H1 (cell line): ENCODE measurements at regions not wholly inside any gene's neighbourhood (a gene's known extent, or its start where the extent isn't known, plus 50 kb on each side); places are given as distances from the start of the nearest gene placed in this dataset.

Experiments used
- CTCF ChIA-PET: fragments of 300-600 bp; sonication (Branson Sonifier 250); formaldehyde crosslinking; loops from one replicate; lab custom pipeline; 2021; ENCODE audit not compliant: partially characterized antibody; lab: Charles Lee
- POLR2A ChIA-PET: fragments of 300-600 bp; sonication (Branson Sonifier 250); formaldehyde crosslinking; loops from one replicate; lab custom pipeline; 2021; ENCODE audit warnings: inconsistent platforms; ENCODE audit not compliant: partially characterized antibody; lab: Charles Lee
- DNase-seq, 2 experiments: peaks; one replicate each; pipeline versions ENCODE4 v3.0.0 to v3.0.0-alpha.2; 2010 to 2022; ENCODE audit warnings: low spot score in 2 of 2, low read depth in 1 of 2, mixed read lengths in 1 of 2
- FAIRE-seq: peaks from 2 replicates; lab custom pipeline; 2011; peaks lifted over from hg19 to GRCh38; lab: Jason Lieb, UNC
- H2AFZ ChIP-seq: 2 replicates; pipeline ENCODE4 v1.8.1; 2012; ENCODE audit warnings: low read length, inconsistent platforms
- H2AK5ac ChIP-seq: 2 replicates; pipeline ENCODE4 v1.6.1; 2013; ENCODE audit warnings: low read depth, low read length
- H2BK120ac ChIP-seq: replicated peaks from 2 replicates; pipeline ENCODE3; 2013; ENCODE audit warnings: low read depth, low read length, inconsistent platforms
- H2BK12ac ChIP-seq: 2 replicates; pipeline ENCODE4 v1.6.1; 2013; ENCODE audit warnings: low read depth, low read length
- H2BK15ac ChIP-seq: 2 replicates; pipeline ENCODE4 v1.6.1; 2013; ENCODE audit warnings: low read length
- H2BK20ac ChIP-seq: 2 replicates; pipeline ENCODE4 v1.6.1; 2013; ENCODE audit warnings: low read length
- H2BK5ac ChIP-seq: 2 replicates; pipeline ENCODE4 v1.6.1; 2013; ENCODE audit warnings: low read depth, low read length
- H3K14ac ChIP-seq: 2 replicates; pipeline ENCODE4 v1.6.1; 2013; ENCODE audit warnings: inconsistent platforms; ENCODE audit not compliant: insufficient read length
- H3K18ac ChIP-seq: 2 replicates; pipeline ENCODE4 v1.6.1; 2013; ENCODE audit warnings: low read length; ENCODE audit errors: extremely low read depth
- H3K23ac ChIP-seq: 2 replicates; pipeline ENCODE4 v1.6.1; 2013; ENCODE audit warnings: inconsistent platforms; ENCODE audit not compliant: insufficient read length
- H3K23me2 ChIP-seq: 2 replicates; pipeline ENCODE4 v1.6.1; 2013; ENCODE audit warnings: low read depth, low read length
- H3K27ac ChIP-seq: 2 replicates; pipeline ENCODE4 v1.6.1; 2011; ENCODE audit warnings: low read depth, low read length, inconsistent platforms
- H3K27me3 ChIP-seq, 4 experiments: replicated peaks in 1 of 4; 1 replicate in 1 of 4; 2 replicates in 3 of 4; pipeline versions ENCODE4 v1.6.1 to v1.8.1; 2011 to 2013; ENCODE audit warnings: low read length in 3 of 4, mild to moderate bottlenecking in 3 of 4, inconsistent platforms in 2 of 4, mixed read lengths in 2 of 4, moderate library complexity in 1 of 4; ENCODE audit not compliant: control insufficient read depth in 3 of 4, insufficient read depth in 3 of 4; ENCODE audit errors: extremely low read depth in 1 of 4
- H3K36me3 ChIP-seq, 4 experiments: 2 replicates each; pipeline versions ENCODE4 v1.6.1 to v1.8.1; 2011 to 2013; ENCODE audit warnings: mild to moderate bottlenecking in 4 of 4, low read length in 3 of 4, moderate library complexity in 2 of 4, control low read depth in 1 of 4, inconsistent platforms in 1 of 4; ENCODE audit not compliant: insufficient read depth in 4 of 4, control insufficient read depth in 2 of 4
- H3K4ac ChIP-seq: replicated peaks from 2 replicates; pipeline ENCODE3; 2013; ENCODE audit warnings: low read length, low read depth, mixed read lengths, inconsistent platforms; ENCODE audit not compliant: insufficient read length
- H3K4me1 ChIP-seq, 4 experiments: replicated peaks in 1 of 4; 1 replicate in 1 of 4; 2 replicates in 3 of 4; pipeline versions ENCODE4 v1.6.1 to v1.8.1; 2011 to 2013; ENCODE audit warnings: low read length in 3 of 4, inconsistent platforms in 2 of 4, mixed read lengths in 1 of 4; ENCODE audit not compliant: insufficient read depth in 4 of 4, control insufficient read depth in 3 of 4
- H3K4me2 ChIP-seq, 2 experiments: 2 replicates each; pipeline versions ENCODE4 v1.6.1 to v1.8.1; 2011 to 2013; ENCODE audit warnings: low read depth in 2 of 2, low read length in 2 of 2, control low read depth in 1 of 2, inconsistent platforms in 1 of 2, mild to moderate bottlenecking in 1 of 2; ENCODE audit not compliant: insufficient read depth in 1 of 2
- H3K4me3 ChIP-seq, 4 experiments: fragments of 200-600, 300-600 bp in 1 of 4; sonication (generic), shearing (Covaris generic), sonication (Bioruptor Twin) in 1 of 4; 2 replicates each; pipeline versions ENCODE4 v1.5.1 to v1.8.1; 2011 to 2016; ENCODE audit warnings: low read length in 4 of 4, low read depth in 3 of 4, control low read depth in 2 of 4, inconsistent platforms in 2 of 4, mild to moderate bottlenecking in 2 of 4, mixed read lengths in 1 of 4, moderate library complexity in 1 of 4; ENCODE audit not compliant: insufficient read depth in 2 of 4; ENCODE audit errors: extremely low read depth in 1 of 4
- H3K56ac ChIP-seq: replicated peaks from 2 replicates; pipeline ENCODE3; 2013; ENCODE audit warnings: low read depth, mild to moderate bottlenecking, mixed read lengths, low read length, inconsistent platforms; ENCODE audit not compliant: insufficient read length
- H3K79me1 ChIP-seq: 2 replicates; pipeline ENCODE4 v1.6.1; 2013; ENCODE audit warnings: low read depth, low read length, control low read depth
- H3K79me2 ChIP-seq, 2 experiments: 2 replicates each; pipeline versions ENCODE4 v1.6.1 to v1.8.1; 2012 to 2013; ENCODE audit warnings: low read length in 2 of 2, mild to moderate bottlenecking in 2 of 2, inconsistent platforms in 1 of 2; ENCODE audit not compliant: insufficient read depth in 2 of 2, control insufficient read depth in 1 of 2
- H3K9ac ChIP-seq, 4 experiments: replicated peaks in 1 of 4; 1 replicate in 1 of 4; 2 replicates in 3 of 4; pipeline versions ENCODE4 v1.6.1 to v1.8.1; 2011 to 2013; ENCODE audit warnings: low read depth in 3 of 4, low read length in 3 of 4, control low read depth in 2 of 4, mild to moderate bottlenecking in 2 of 4, moderate library complexity in 2 of 4, inconsistent platforms in 1 of 4; ENCODE audit errors: extremely low read depth in 1 of 4
- H3K9me3 ChIP-seq, 2 experiments: 2 replicates each; pipeline versions ENCODE4 v1.6.1 to v1.8.1; 2012 to 2013; ENCODE audit warnings: mild to moderate bottlenecking in 2 of 2, moderate library complexity in 2 of 2, control low read depth in 1 of 2, inconsistent platforms in 1 of 2, low read depth in 1 of 2, low read length in 1 of 2, mixed read lengths in 1 of 2; ENCODE audit not compliant: insufficient read depth in 2 of 2
- H4K20me1 ChIP-seq, 2 experiments: replicated peaks in 1 of 2; 2 replicates each; pipeline versions ENCODE3 to v1.8.1; 2011 to 2013; ENCODE audit warnings: inconsistent platforms in 2 of 2, low read length in 2 of 2, mild to moderate bottlenecking in 1 of 2; ENCODE audit not compliant: insufficient read depth in 2 of 2, control insufficient read depth in 1 of 2
- H4K5ac ChIP-seq: 2 replicates; pipeline ENCODE4 v1.6.1; 2013; ENCODE audit warnings: low read length, low read depth, mixed read lengths, inconsistent platforms; ENCODE audit not compliant: insufficient read length
- H4K8ac ChIP-seq: 2 replicates; pipeline ENCODE4 v1.8.0; 2013; ENCODE audit warnings: mild to moderate bottlenecking, moderate library complexity, low read length, inconsistent platforms; ENCODE audit not compliant: insufficient read depth; ENCODE audit errors: extremely low read depth
- H4K91ac ChIP-seq: replicated peaks from 2 replicates; pipeline ENCODE3; 2013; ENCODE audit warnings: low read length, mixed read lengths, inconsistent platforms; ENCODE audit not compliant: insufficient read length
- CBX5 ChIP-seq: fragments of 300-800, 300-1000 bp; sonication (generic); IDR thresholded peaks from 2 replicates; pipeline ENCODE4 v1.7.1; 2016; ENCODE audit warnings: antibody characterized with exemption, low read length, low read depth
- CBX8 ChIP-seq: fragments of 300-800, 300-1000 bp; sonication (generic); IDR thresholded peaks from 2 replicates; pipeline ENCODE4 v1.7.1; 2016; ENCODE audit warnings: low read depth, low read length, borderline replicate concordance
- CEBPB ChIP-seq: IDR thresholded peaks from 2 replicates; pipeline ENCODE4 v1.6.1; 2012; ENCODE audit warnings: low read depth, low read length
- CHD2 ChIP-seq: IDR thresholded peaks from 2 replicates; pipeline ENCODE4 v1.6.1; 2012; ENCODE audit warnings: low read length, improper control_type of control experiment
- EP300 ChIP-seq, 2 experiments: IDR thresholded peaks; 1 replicate in 1 of 2; 2 replicates in 1 of 2; pipeline ENCODE4 v1.6.1; 2011 to 2012; ENCODE audit warnings: low read depth in 2 of 2, low read length in 2 of 2, mild to moderate bottlenecking in 2 of 2, borderline replicate concordance in 1 of 2, inconsistent platforms in 1 of 2, moderate library complexity in 1 of 2
- FOSL1 ChIP-seq: IDR thresholded peaks from 2 replicates; pipeline ENCODE4 v1.6.1; 2011; ENCODE audit warnings: mild to moderate bottlenecking, low read depth, low read length, moderate library complexity; ENCODE audit not compliant: insufficient read depth
- GABPA ChIP-seq: IDR thresholded peaks from 2 replicates; pipeline ENCODE4 v1.6.1; 2011; ENCODE audit warnings: mild to moderate bottlenecking, low read length, moderate library complexity, borderline replicate concordance; ENCODE audit not compliant: insufficient read depth
- JUN ChIP-seq: IDR thresholded peaks from 2 replicates; pipeline ENCODE4 v1.6.1; 2011; ENCODE audit warnings: low read depth, mild to moderate bottlenecking, improper control_type of control experiment, low read length
- KDM4A ChIP-seq: IDR thresholded peaks from one replicate; pipeline ENCODE4 v1.7.1; 2012; ENCODE audit warnings: low read depth, mild to moderate bottlenecking, moderate library complexity, low read length, inconsistent platforms; ENCODE audit not compliant: severe bottlenecking
- SP2 ChIP-seq: IDR thresholded peaks from 2 replicates; pipeline ENCODE4 v1.6.1; 2012; ENCODE audit warnings: mild to moderate bottlenecking, low read length, inconsistent platforms
- YY1 ChIP-seq: IDR thresholded peaks from 2 replicates; pipeline ENCODE4 v1.6.1; 2011; ENCODE audit warnings: low read depth, mild to moderate bottlenecking, low read length
- WGBS, 2 experiments: shearing (Covaris generic) in 1 of 2; methylation state at CpG; one replicate each; pipeline versions ENCODE4 v1.1.6 to v1.1.7; 2013 to 2015; ENCODE audit warnings: low lambda C conversion rate in 2 of 2, mixed read lengths in 2 of 2, inconsistent platforms in 1 of 2, low coverage in 1 of 2, missing lambda C conversion rate in 1 of 2; ENCODE audit not compliant: insufficient replicate concordance in 2 of 2, insufficient coverage in 1 of 2, insufficient read length in 1 of 2; ENCODE audit errors: extremely low coverage in 1 of 2, missing lambda C conversion rate in 1 of 2; 5-methylcytosine and 5-hydroxymethylcytosine counted together
- TF ChIP-seq, protein P1 (sequence below): IDR thresholded peaks from 2 replicates; pipeline ENCODE4 v1.6.1; 2011; ENCODE audit warnings: low read depth, mild to moderate bottlenecking, low read length; ENCODE audit not compliant: insufficient read depth
- TF ChIP-seq, protein P2 (sequence below): IDR thresholded peaks from 2 replicates; pipeline ENCODE4 v1.6.1; 2012; ENCODE audit warnings: inconsistent platforms

DNA sequence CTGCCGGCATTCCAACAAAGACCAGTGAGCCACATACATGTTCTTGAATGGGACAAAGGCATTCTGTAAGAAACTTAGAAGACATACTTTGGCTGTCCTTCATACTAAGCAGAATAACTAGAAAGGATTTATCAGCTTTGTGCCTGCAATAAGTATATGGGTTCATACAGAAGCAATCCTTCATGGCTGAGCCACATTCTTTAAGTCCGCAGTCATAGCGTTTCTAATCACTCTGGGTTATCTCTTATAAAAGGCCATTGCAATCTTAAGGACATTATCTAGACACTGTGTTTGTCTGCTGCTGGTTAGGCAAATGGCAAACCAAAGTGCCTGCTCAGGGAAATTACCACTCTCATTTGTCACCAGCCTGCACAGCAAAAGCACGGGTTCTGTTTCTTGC, 488.4 kb downstream of the ACTR3B start:
- Histone ChIP-seq H3K9ac (no peak overlapping the region), H2AFZ (no peak overlapping the region), H3K23ac (no peak overlapping the region), H3K4me3 (no peak overlapping the region), H2AK5ac (no peak overlapping the region), H4K91ac (no peak overlapping the region), H2BK12ac (no peak overlapping the region), H3K18ac (no peak overlapping the region), H3K27ac (no peak overlapping the region), H4K20me1 (no peaks in the 10 kb centered on the region), H3K4me1 (no peaks in the 10 kb centered on the region), H3K79me2 (no peaks in the 10 kb centered on the region), H3K9me3 (peaks cover 6 to 10% of the 10 kb centered on the region in 2 experiments; a peak in 1 of 4 replicates), H3K4me2 (no peak overlapping the region), H2BK120ac (no peak overlapping the region), H3K4ac (no peak overlapping the region), H3K14ac (no peak overlapping the region), H4K8ac (no peak overlapping the region), H3K36me3 (no peaks in the 10 kb centered on the region), H3K56ac (no peak overlapping the region), H3K79me1 (no peaks in the 10 kb centered on the region), H3K27me3 (no peaks in the 10 kb centered on the region), H2BK20ac (no peak overlapping the region), H2BK5ac (no peak overlapping the region), H3K23me2 (no peaks in the 10 kb centered on the region; the same call in 1 of the 2 replicates), H2BK15ac (no peak overlapping the region), H4K5ac (no peak overlapping the region)
- ChIA-PET POLR2A (no interaction called here), CTCF (no interaction called here)
- DNase-seq (no peak), FAIRE-seq (no peak)
- 93% methylated on average over 4 of the region's 4 CpGs; no CpG with 5 or more reads in 1 of the 2 experiments for whole genome bisulfite sequencing, 2 experiments
- TF ChIP-seq YY1 = no peak
- TF ChIP-seq CHD2 = no peak
- TF ChIP-seq, protein P1, sequence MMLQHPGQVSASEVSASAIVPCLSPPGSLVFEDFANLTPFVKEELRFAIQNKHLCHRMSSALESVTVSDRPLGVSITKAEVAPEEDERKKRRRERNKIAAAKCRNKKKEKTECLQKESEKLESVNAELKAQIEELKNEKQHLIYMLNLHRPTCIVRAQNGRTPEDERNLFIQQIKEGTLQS = no peak
- TF ChIP-seq GABPA = no peak
- no peak for TF ChIP-seq KDM4A
- TF ChIP-seq CBX5 = no peak
- TF ChIP-seq, protein P2, sequence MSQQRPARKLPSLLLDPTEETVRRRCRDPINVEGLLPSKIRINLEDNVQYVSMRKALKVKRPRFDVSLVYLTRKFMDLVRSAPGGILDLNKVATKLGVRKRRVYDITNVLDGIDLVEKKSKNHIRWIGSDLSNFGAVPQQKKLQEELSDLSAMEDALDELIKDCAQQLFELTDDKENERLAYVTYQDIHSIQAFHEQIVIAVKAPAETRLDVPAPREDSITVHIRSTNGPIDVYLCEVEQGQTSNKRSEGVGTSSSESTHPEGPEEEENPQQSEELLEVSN = no peak
- no peak for TF ChIP-seq CEBPB
- no peak for TF ChIP-seq FOSL1
- TF ChIP-seq SP2 = no peak
- TF ChIP-seq CBX8 = no peak
- no peak for TF ChIP-seq JUN
- no peak for TF ChIP-seq EP300 (IDR thresholded peaks at IDR 0.05; ENCODE audit: borderline replicate concordance in 1 of 2, low read depth in 2 of 2, low read length in 2 of 2)
